ENCODE measurements at regions not wholly inside any gene's neighbourhood (a gene's known extent, or its start where the extent isn't known, plus 50 kb on each side); places are given as distances from the start of the nearest gene placed in this dataset.
A peak's percentile ranks its signal among the peaks of the same experiment; 100 is the strongest.

DNA sequence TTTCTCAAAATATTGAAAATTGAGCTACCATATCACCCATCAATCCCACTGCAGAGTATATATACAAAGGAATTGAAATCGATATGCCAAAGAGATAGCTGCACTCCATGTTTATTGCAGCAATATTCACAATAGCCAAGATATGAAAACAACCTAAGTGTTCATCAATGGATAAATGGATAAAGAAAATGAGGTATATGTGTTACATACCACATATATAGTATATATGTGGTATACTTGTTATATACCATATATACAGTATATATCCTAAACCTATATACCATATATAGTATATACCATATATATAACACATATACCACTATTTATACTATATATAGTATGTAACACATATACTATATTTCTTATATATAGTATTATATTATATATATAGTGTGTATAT lies 313.3 kb downstream of the ZNF608 start:
- no peak for DNase-seq (ENCODE audit: low spot score)

DNA sequence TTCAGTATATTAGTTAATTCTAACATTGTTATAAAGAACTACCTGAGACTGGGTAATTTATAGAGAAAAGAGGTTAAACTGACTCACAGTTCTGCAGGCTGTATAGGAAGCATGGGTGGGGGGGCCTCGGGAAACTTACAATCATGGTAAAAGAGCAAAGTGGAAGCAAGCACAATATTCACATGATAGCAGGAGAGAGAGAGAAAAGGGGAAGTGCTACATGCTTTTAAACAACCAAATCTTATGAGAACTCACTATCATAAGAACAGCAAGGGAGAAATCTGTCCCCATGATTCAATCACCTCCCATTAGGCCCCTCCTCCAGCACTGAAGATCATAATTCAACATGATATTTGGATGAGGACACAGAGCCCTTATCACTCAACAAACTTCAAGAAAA lies 324.9 kb downstream of the ZNF608 start:
- DNase-seq (ENCODE audit: low spot score): no peak

DNA sequence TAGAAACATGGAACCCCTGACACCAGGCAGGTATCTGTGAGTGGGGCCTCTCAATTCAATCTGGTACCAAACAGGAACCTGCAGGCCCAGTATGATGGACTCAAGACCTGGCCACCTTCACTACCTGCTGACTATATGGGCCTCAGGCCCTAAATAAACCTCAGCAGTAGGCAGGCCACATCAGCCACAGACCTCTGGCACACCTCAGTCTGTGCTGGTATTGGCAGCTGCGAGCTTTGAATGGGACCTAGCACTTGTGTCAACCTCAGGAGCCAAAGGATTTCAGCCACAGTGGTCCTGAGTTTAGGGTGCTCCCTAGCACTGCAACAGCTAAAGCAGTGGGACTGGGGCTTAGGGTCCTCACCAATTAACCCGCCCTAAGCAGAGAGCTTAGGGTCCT lies 325.5 kb downstream of the ZNF608 start:
- no peak for DNase-seq (ENCODE audit: low spot score)

DNA sequence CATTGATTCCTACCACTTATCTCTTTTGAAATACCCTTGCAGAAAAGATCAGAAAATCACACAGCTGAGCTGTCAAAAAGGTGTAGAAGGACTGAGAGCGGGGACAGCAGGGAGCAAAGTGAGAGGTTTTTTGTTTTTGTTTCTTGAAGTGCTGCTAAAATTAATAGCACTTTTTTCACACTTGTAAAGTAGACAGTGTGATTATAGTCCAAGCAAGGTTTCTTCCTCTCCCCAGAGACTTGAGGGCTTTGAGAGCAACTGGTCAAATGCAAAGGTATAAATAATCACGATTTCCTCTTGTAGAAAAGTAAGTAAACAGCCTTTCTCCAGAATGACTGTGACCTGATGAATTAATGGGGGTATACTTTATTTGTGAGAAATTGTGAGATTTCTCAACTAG lies 326.9 kb downstream of the ZNF608 start:
- no peak for DNase-seq (ENCODE audit: low spot score)

DNA sequence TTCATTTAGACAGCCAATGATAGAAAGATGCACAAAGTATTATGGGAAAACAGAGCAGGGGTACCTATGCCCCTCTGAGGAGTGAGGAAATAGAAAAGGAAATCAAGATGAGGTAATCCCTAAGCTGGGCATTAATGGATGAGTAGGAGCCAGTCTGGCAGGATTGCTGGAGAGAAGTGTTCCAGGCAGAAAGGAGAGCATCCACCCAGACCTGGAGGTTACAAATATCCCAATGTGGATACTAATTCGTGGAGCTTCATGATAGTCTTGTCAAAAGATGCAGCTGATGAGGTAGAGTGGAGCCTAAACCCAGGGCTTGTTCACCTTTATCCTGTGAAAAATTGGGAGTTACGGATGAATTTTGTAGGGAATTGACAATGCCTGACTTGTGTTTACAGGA lies 328.0 kb downstream of the ZNF608 start:
- peak; percentile 0 for DNase-seq (ENCODE audit: low spot score)

DNA sequence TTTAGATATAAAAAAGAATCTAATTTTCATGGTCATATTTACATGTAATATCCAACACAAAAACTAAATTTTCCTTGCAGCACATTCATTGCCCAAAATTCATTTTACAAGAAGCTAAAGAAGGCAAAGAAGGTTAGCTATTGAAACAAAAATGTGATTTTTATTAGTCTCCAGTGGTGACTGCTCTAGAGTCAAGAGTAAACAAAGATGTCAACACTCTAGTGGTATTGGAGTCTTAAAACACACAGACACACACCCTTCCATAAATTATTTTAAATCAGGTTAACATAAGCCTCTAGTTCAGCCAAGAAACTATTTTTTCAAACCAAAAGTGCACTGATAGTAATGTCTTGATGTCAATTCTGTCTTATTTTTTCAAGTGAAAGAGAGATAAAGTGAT lies 329.2 kb downstream of the ZNF608 start:
- DNase-seq (ENCODE audit: low spot score): no peak

DNA sequence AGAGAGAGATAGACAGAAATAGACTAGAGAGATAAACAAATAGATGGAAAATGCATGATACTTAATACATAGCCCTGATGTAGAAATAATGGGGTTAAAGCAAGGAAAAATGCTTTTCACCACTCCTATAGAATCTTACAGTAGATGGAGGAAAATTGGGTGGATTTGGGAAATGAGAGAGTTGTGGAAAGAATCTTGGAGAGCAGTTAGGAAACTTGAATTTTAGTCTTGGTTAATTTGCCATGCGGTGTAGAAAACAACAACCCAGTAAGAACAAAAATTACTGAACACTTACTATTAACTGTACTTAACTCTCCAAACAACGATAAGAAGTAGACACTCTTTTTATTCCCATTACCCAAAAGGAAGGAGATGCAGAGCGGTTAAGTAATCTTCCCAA lies 329.8 kb downstream of the ZNF608 start:
- DNase-seq (ENCODE audit: low spot score): no peak

DNA sequence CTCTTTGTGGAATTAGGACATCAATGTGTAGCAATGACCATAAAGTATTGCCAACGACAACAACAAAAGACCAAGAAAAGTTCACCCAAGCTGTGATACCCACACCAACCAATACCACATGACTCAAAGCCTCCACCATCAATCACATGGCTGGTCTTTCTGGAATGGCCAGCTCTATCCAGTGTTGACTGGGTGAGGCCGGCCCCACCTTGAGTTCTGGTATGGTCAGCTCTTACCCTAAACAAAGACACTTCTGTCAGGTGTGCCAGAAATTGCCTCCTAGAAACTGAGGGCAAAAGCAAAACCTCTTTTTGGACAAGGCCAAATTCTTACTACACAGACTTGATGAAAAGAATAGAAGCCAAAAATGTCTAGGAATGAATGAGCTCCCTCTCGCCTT lies 331.5 kb downstream of the ZNF608 start:
- DNase-seq (ENCODE audit: low spot score): no peak

DNA sequence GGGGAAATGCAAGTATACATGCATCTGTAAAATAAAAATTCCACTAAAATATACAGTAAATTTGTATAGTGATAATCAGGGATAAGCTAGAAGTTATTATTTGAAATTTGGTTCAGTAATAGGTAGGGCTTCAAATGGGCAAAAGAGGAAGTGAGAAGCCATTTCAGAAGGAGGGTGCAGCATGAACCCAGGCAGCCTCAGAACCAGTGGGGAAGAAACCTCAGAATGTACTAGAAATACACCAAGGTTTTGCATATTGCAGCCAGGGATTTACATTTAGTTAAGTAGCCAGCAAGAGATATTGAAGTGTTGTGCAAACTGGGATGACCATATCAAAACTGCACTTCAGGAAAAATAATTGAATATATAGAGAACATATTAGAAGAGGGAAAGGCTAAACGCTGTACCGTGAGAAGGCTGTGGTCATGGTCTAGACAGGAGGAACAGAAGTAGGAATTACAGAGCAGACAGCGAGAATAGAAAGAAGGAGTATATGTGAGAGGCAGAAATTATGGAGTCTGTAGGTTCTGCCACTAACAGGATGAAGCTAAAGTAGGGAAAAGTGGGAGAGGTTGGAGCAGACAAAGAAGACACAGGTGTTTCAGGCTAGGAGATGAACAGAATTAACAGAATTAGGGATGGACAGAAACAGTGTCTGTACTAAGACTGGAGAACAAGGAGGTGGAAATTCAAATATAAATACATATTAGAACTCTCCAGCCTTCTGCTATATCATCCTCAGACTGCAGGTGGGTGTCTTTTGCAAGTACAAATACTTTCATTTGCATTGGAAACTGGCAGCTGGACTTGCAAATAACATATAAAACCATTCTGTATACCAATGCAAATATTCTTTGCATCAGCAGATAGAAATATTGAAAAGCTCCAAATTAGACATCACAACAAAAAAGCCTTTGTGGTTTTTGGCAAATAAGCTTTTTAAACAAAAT lies 335.6 kb downstream of the ZNF608 start:
- no peak for DNase-seq (ENCODE audit: low spot score)

DNA sequence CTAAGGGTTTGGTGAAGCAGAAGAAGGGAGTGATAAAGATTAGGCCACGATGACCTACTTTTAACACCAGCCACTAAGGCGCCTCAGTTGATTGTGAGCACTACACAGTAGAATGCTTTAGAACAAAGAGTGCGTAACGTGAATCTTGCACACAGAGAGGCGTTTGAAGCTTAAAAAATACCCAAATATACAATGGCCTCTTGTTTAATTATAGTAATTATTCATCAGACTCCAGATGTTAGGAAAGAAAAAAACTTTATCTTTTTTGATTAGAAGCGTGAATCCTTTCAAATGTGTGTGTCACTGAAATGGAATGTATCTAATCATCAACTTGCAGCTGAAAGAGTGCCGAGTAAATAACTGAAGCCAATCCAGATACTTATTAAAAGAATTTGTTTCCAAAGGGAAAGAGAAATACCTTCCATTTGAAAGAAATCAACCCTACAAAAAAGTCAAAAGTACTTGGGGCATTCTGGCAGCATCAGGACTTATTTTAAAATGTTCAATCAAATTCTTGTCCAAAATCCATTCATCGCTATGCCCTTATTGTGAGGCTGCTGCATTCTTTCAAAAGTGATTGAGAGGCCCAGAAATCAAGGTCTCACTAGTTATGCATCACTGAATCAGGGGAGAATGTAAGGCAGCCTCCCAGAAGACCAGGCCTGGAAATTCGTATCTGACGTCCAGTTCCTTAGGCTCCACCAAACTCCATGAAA lies 337.5 kb downstream of the ZNF608 start:
- DNase-seq (ENCODE audit: low spot score): no peak

DNA sequence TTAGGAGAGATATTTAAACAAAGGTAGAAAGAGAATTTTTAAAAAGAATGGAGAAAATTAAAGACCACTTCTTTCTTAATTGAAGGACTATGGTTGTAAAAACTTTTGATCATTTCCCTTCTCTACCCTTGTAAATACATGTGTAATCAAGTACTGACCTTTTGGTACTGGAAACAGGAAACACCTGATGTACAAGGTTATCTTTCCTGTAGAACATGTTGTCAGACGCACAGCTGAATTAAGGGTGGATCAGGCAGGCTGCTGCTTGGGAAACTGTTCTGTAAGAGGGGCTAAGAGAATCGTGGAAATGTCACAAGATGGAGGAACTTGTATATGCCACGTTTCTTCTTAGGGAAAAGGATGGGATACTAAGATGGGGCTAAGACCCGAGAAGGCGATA lies 341.6 kb downstream of the ZNF608 start:
- DNase-seq (ENCODE audit: low spot score): no peak

DNA sequence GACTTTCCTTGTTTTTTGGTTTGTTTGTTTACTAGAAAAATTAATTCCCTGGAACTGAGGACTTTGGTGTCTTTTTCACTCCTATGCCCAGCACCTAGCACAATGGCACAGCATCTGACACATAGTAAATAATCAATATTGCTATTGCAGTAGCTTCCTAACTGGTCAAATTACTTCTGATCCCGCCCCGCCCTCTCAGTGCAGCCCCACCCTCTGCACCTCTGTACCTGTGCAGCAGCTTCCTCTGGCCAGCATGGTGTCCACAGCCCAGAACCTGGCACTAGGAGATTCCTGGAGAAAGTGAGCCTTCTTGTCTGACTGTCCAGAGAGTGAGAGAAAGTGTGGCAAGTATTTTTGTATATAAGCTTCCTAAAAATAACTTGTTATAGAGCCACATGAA lies 343.2 kb downstream of the ZNF608 start:
- DNase-seq (ENCODE audit: low spot score): no peak

DNA sequence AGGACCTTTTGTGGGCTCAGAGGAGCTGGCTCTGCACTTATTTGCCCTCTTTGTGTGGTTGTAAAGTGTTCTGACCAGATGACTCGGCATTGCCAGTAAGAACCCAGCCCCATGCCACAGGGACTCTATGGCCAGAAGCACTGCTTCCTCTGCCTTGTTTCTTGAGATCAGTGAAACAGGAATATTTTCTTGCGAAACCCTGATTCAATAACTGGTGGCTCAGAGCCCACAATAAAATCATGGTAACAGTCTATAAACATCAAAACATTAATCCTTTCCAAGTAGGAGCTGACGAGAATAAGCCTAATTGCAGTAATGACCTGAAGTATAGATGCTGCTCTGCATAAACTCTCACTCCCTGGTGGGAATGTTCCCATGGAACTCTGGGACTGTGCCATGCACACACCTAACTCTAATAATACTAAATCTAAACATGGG lies 344.3 kb downstream of the ZNF608 start:
- peak; percentile 40 for DNase-seq (ENCODE audit: low spot score)

DNA sequence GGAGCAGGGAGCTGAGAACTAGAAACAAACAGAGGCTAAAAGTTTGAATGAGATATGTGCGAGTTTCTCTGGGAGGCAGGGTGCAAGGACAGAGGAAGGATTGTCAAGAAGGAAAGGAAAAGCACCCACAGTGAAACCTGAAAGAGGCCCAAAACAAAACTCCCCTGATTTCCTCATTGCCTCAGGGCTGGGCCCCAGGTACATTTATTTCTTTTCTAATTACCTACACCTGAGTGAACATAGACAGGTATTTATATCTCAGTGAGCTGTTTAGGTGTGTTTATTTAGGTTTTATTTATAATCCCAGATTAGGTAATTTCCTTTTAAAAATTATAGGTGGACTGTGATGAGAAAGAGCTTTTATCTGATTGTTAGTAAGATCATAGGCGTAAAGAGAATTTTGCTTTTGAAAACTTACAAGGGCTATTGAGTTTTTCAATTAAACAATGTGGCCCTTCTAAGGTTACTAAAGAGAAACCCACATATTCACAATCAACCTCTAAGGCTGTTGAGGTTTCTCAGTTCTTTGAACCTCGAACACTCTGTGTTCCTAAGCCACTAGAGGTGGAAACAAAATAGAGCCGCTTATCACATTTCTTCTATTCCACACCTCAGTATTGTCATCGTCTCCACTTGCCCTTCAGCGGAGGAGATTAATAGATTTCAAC lies 344.8 kb downstream of the ZNF608 start:
- no peak for DNase-seq (ENCODE audit: low spot score)

DNA sequence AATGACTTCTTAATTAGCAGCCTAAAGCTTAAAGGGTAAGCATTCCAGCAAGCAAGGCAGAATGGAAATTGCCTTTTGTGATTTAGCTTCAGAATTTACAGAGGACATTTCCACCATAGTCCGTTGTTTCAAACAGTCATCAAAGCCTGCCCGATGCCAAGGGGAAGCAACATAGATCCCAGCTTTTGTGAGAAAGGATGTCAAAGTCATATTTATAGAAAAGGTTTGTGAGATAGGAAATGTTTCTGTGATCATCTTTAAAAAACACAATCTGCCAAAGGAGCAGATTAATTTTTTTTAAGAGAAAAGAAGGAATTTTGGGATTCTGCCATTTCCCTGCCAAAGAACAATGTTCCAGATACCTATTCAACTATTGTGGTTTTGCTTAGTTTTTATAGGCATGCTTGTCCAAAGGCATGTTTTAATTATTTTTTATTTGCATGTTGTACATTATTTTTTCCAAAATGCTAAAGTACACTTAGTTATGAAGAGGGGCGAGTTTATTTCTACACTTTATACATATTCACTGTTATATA lies 346.9 kb downstream of the ZNF608 start:
- DNase-seq (ENCODE audit: low spot score): no peak

DNA sequence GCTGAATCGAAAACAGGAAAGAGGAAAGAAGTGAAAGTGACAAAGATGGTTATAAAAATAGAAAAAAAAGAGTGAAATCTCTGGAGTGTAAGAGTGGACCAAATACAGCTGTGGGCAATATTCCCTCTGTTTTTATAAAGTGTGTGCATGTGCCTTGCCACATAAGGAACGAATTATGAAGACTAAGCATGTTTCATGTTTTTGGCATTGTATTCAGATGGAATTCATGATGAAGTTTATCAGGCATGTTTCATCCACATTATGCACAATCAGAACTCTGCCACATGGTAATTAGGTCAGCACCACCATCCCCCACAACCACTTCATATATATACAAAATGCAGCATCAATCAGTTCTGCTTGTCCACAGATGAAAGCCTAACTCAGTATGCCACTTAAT lies 348.0 kb downstream of the ZNF608 start:
- no peak for DNase-seq (ENCODE audit: low spot score)

DNA sequence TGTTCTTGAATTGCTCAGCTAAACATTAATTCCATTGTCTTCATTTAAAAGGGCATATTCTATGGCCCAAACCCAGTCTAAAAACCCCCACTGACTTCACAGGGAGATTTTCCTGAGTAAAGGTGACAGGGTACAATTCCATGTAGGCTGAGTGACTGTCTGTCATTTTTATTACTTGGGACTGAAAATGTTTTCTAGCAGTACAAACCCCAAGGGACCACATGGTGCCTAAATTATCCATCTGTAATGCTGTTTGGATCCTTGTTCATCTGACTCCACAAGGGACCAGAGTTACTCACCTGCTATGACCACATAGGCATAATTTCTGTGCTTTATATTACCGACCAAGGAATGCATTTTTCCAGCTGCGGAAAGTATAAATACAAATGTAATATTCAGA lies 349.1 kb downstream of the ZNF608 start:
- no peak for DNase-seq (ENCODE audit: low spot score)

DNA sequence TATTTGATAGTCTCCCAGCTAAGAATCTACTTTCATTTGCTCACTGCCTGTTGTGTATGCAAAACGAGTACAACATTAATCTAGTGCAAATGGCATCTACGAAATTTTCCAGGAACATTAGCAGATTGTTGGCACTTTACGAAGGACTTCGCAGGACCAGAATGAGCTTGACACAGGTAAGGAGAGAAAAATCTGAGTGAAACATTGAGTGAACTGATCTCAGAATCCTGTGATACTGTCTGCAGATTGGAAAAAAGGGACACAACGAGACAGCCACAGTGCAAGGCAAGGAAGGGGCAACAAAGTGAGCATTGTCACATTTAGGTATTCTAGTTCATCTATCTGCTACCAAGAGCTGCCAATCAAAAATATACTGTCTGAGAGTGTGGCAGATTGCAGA lies 350.5 kb downstream of the ZNF608 start:
- DNase-seq (ENCODE audit: low spot score): no peak

DNA sequence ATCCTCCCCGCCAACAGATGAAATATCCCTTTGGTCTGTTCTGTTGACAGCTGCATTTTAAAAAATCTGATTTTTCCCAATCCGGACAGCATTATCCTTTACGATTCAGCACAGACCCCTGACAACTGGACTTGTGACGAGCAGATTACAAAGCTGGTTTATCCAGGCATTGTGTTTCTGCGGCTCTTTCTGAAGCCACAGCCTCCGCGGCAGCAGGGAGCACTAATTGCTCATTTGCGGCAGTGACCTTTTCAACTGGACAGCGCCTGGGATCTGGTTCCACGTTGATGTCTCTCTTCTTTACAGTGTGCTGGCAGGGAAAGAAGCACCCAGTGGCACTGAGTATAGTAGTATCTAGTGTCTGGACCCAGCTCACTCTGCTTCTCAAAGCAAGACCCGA lies 351.2 kb downstream of the ZNF608 start:
- no peak for DNase-seq (ENCODE audit: low spot score)

DNA sequence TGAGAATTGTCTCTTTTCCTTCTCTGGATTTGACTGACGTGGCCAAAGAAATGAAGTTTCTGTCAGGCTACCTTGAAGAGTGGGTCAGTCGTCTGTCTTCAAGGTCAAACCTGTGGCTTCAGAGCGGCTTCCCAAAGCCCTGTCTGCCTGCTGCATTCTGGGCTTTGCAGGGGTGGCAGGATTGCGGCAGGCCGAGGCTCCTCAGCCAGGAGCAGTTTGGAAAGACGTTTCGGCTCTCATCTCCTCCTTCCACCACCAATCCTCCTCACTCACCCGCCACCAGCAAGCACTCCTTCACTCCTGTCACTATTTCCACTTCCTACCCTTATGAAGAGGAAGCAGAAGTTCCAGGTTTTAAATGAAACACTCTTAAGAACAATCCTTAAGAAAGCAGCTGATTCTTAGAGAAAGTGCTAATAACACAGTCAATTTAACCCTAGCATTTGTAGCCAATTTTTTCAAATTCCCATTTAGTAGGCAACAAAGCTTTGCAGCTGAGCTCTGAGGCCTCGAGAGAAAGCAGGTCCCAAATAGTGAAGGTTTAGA lies 351.7 kb downstream of the ZNF608 start:
- no peak for DNase-seq (ENCODE audit: low spot score)

DNA sequence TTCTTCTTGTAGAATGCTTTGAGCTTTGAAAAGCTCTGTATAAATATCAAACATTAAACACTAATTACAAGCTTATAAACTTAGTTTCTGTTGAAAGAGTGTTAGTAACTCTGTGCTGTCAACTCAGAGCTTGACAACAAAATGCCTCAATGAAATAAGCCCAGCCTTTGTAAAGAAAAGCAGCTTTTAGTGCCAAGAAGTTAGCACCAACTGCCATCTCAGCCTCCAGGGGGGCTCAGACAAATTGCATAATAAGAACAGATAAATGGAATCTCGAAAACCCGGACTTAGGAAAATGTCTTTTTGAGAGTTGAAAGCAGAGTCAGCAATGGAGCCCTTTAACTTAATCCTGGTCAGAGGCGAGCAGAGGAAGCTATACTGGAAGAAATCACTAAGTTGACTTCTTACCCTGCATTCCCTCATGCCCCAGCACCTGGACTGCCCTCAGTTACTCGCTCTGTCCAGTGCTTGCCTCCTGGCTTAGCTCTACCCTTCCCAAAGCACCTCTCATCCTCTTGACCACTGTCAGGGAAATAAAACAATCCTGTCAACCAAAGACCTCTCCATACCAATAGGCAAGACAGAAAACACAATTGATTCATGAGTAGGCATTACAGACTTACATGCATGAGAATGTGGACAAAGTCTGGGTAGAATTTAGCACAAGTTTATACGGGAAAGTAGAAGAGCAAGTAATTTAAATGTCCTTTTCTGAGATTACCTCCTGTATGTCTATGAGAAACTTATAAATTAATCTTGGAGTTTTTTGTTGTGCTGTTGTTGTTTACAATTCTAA lies 352.7 kb downstream of the ZNF608 start:
- no peak for DNase-seq (ENCODE audit: low spot score)
